NCI-H2107 (cell line): ENCODE measurements at regions not wholly inside any gene's neighbourhood (a gene's known extent, or its start where the extent isn't known, plus 50 kb on each side); places are given as distances from the start of the nearest gene placed in this dataset.
A peak's percentile ranks its signal among the peaks of the same experiment; 100 is the strongest.

ENCODE experiments used
- DNase-seq: peaks from one replicate; lab custom pipeline; 2025; lab: John Stamatoyannopoulos, UW

DNA sequence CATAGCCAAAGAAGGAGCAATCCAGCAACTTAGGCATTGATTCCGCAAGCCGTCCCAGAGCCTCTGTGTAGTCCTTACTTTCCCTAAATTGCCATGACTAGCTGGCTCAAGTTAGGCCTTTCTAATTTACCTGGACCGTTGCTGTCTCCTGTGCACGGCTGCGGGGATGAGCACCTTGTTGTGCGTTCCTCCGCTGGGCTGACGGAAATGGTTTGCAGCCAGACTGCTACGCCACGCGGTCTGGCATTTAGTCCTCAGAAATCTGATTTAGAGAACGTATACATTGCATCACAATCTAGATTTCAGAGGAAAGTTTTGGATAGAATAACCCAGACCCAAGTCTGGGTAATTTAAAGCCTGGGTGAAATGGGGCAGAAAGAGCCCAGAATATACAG, 133.2 kb upstream of the ARHGAP5 start:
- no peak for DNase-seq

DNA sequence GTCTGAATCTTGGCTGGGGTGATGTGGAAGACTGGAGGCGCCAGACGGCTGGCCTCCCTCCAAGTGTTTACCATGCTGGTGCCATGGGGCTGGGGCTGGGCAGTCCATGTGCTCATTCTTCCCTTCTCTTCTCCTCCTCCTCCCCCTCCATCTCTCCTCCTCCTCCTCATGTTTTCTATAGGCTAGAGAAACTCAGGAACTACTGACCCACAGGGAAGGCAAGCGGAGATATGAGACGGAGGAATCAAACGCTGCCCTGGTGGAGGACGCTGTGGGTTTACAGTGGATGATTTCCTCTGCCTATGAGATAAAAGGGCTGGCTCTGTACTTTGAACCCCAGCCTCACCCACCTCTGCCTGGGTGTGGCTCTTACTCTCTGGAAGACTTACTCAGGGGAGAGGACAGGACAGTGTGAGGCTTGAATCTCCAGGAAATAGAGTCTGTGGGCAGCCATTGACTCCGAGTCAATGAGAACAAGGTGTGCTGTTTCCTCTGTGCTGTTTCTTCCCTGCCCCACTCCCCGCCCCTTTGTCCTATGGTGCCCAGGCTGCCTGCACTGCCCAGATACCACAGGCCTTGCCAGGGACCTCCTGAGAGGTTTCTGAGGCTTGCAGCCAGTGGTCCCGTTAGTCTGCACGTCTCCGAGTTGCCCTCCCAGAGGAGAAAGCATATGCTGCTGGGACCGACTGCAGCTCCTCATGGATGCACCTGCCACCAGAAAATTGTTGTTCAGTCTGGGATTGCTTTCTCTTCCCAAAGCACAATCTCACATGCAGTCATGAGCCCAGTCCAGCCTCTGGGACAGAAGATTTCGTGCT, 132.6 kb upstream of the ARHGAP5 start:
- no peak for DNase-seq

GRCh38 chr14:31945074-31945613, 132.0 kb upstream of the ARHGAP5 start:
- no peak for DNase-seq

GRCh38 chr14:31945701-31946100, 131.4 kb upstream of the ARHGAP5 start:
- no peak for DNase-seq

- no peak for DNase-seq
Measured at GRCh38 chr14:31947076-31947475, 130.0 kb upstream of the ARHGAP5 start.

DNA sequence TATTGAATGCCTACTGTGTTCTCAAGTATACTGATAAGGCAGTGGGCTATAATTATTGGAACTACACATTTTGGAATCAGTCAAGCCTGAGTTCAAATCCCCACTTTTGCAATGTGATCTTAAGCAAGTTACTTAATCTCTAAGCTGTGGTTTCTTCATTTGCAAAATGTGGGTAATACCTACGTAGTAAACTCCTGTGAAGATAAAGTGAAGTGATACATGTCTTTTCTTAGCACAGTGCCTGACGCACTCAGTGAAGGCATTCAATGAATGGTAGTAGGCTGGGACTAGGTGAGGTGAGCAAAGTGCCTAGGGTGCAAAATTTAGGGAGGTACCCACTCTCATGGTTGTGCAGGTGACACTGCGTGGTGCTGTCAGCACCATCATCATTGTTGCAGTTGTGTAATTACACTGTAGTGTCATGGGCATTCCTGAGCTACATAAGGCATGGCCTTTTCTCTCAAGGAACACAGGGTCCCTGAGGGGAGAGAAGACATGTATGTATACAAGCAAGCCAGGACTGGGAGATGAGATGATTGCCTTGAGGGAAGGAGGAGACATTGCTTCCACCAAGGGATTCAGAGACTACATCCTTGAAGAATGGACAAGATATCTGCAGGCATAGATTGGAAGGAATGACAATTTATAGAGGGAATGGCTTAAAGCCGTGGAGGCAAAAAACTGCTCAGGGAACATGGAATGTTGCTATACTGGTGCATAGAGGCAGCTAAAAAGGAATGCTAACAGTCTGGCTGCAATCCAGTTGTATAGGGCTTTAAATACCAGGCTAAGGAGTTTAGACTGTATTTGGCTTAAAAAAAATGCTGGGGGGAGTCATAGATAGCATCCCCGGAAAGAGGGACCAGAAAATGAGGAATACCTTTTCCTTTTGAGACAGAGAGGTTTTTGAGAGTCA, 129.2 kb upstream of the ARHGAP5 start:
- no peak for DNase-seq

DNA sequence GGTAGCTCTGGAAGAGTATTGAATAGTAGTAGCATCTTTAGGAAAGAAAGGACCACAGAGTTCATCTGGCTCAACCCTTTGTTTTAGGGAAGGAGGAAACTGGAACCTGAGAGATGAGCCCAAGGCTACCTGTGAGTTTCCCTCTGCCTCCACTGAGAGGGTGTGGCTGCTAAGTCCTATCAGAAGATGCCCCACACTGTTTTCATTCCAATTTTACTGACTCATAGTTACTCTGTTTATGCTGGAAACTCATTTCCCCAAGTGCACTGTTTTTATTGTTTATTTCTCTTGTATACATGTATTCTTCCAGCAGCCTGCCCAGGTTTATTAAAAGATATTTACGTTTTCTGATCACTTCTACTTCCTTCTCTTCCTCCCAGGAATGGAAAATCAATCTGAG, 127.4 kb upstream of the ARHGAP5 start:
- no peak for DNase-seq

DNA sequence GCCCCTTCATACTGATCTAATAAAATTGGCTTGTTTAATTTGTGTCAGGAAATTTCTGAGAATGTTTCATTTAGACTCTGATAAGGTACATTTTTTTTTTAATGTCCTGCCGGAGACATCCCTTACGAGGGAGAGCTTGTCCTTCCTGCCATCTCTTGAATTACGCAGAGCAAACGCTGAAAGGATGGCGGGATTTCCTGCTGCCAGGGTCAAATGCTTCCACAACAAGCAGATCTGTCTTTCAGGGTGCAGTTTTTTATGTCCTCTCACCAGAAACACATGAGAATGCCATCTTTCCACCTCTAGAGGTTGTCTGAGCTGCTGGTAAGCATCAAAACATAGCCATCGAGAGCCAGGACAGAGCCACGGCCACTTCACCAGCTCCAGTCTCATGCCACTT, 126.8 kb upstream of the ARHGAP5 start:
- DNase-seq, result no peak

- DNase-seq, result peak; percentile 65
Measured at GRCh38 chr14:31950764-31951637, 126.1 kb upstream of the ARHGAP5 start.

DNA sequence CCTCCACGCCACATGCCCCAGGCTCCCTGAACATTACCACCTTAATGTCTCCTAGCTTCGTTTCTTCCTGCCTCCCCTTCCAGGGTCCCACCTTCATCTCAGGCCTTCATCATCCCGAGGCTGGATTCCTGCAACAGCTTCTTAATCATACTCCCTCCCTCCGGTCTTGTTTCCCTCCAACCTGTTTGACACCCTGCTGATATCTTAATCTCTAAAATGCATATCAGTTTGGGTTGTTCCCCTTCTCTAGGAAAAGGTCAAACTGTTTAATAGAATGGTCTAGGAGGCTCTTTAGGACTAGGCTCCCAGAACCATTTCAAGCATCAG, 125.5 kb upstream of the ARHGAP5 start:
- no peak for DNase-seq

DNA sequence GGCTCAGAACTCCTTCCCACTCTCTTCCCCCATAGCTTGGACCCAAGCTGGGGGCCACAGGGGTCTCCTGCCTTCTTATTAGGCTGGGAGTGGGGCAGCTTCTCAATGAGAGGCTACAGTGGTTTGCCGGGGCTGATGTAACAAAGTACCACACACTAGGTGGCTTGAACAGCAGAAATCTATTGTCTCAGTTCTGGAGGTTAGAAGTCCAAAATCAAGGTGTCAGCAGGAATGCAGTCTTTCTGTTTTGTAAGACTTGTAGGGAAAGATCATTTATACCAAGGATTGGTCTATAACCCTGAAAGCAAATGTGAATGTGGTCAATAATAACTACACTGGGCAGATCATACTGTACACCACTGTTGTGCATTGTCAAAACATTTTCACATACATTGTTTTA, 124.5 kb upstream of the ARHGAP5 start:
- no peak for DNase-seq

DNA sequence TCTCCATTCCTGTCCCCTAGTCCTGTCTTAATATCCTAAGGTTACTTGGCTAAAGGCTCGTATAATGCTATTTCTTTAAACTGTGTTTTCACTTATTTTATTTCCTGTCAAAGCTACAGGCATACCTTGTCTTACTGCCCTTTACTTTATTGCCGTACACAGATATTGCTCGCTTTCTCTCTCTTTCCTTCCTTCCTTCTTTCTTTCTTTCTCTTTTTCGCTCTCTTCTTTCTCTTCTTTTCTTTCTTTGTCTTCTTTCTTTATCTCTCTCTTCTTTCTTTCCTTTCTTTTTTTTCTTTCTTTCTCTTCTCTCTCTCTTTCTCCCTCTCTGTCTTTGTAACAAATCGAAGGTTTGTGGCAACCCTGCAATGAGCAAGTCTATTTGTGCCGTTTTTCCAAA, 123.9 kb upstream of the ARHGAP5 start:
- DNase-seq, result no peak

- no peak for DNase-seq
Measured at GRCh38 chr14:31954991-31955390, 122.1 kb upstream of the ARHGAP5 start.

DNA sequence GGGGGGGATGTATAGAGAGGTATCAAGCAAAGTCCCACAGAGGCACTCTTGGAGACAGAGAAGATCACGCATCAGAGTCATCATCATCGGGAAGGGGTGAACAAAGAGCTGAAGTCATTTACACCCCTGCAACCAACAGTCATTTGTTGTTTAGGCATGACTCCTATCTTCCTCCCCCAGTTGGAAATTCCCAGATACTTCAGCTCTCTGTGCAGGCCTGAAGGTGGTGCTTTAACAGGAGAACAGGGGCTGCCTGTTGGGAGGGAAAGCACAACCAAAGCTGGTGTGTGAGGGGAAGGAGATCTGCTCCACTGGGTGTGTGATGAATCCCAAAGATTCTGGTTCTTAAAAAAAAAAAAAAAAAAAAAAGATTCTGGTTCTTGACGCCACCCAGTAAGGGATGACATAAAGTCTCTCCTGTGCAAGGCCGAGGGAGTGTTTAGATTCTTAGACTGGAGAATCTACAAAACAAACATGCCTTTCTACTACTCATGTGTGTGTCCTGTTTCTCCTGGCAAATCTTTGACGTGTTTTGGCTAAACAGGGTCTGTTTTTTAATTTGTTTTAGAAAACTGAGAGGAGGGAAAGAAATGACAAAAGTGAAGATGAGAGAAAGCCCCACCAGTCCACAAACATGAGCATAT, 121.0 kb upstream of the ARHGAP5 start:
- no peak for DNase-seq

DNA sequence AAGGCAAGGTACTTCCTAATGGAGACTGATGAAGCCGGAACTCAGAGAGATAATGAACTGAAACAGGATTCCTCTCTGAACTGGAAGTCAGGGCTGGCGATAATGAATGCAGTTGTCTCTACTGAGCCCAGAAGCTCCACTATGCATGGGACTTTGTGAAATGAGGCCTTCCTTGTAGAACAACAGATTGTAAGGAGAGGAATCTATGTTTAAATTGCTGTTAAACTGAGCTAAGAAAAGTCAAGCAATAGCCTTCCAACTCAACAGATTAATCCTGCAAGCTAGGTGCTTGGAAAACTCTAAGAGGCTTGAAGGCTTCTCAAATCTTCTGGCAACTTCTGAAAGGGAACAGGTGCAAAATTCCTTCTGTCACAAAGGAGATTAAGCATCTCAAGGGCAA, 119.5 kb upstream of the ARHGAP5 start:
- no peak for DNase-seq

DNA sequence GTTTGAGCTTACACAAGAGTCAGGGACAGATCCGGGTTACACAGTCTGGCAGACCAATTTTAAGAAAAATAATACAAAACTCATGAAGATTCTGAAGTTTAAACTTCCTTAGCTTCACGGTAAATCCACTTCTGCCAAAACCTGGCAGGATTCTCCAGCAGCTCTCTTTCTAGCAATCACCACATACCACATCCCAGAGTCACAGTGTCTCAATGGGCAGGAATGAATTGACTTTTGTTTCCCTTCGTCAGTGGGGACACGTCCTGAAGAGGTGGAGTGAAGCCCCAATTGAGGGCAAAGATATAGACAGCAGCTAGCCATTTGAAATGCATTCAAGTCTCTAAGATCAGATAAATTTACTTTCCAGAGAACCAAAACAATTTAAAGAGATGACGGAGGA, 117.1 kb upstream of the ARHGAP5 start:
- DNase-seq, result no peak

GRCh38 chr14:31961896-31962295, 115.2 kb upstream of the ARHGAP5 start:
- no peak for DNase-seq

DNA sequence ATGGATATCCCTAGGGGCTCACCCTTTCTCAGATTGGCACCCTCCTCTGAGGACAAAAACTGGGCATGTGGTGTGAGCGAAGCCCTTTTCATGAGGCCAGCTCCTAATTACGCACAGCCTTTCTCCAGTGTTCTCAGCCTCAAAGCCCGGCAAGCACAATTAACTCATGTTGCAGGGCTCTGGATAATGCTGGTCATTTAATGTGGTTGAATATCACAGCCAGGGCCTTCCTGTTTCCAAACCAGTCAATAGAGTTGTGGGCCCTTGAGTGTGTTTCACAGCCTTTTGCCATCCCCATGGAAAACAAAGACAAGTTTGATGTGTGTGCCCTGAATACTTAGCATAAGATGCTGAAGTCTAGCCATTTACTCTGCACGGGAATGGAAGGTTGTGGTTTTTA, 114.2 kb upstream of the ARHGAP5 start:
- no peak for DNase-seq

DNA sequence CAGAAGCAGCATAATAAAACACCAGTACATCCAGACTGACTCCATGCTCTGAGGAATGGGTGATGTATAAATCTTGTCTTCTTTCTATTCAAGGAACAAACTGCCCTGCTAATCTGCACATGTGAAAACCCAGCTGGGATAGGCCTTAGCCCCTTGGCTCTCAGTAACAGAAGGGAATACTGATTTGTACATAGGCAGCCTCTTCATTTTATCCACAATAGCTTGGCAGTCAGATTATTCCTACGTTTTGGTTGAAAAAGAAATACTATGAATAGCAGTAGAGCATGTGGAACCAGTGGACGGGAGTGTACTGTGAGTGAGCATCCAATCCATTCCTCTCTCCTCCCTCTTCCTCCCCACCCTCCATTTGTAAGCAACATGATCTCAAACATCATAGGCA, 113.5 kb upstream of the ARHGAP5 start:
- no peak for DNase-seq

GRCh38 chr14:31964490-31964889, 112.6 kb upstream of the ARHGAP5 start:
- no peak for DNase-seq

- DNase-seq, result no peak
Measured at GRCh38 chr14:31965071-31965734, 111.9 kb upstream of the ARHGAP5 start.
